Kasumi-1 (cell line): ENCODE measurements at regions not wholly inside any gene's neighbourhood (a gene's known extent, or its start where the extent isn't known, plus 50 kb on each side); places are given as distances from the start of the nearest gene placed in this dataset.

Experiments
- DNase-seq, 2 experiments: peaks; one replicate each; lab custom pipeline; 2025; lab: John Stamatoyannopoulos, UW

DNA sequence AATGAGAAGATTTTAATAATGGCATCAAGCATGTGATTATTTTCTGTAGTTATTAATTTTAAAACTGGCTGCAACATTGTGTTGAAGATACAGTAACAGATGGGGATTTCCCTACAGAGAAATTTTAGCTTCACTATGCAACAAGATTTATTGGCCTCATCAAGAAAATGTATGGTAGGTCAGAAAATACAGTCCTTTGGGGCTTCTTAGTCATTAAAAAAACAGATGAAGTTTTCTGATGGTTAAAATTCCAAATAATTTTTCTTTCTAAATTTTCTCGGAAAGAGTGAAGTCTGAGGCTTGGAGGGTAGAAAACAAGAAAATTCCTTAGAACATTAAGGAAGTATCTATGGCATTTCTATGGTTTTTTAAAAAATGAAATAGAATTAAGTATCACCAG, 1790.8 kb upstream of the PCDH20 start:
- no peak for DNase-seq

DNA sequence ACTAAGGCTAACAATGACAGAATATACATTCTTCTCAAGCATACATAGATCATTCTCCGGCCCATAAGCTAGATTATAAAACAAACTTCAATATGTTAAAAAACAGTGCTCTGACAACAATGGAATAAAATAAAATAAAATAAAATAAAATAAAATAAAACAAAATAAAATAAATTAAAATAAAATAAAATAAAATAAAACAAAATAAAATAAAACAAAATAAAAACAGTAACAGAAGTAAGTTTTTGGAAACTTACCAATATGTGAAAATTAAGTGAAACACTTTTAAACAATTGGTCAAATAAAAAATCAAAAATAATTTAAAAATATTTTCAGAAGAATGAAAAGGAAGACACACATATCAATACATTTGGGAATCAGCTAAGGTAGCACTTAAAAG, 1785.8 kb upstream of the PCDH20 start:
- no peak for DNase-seq

DNA sequence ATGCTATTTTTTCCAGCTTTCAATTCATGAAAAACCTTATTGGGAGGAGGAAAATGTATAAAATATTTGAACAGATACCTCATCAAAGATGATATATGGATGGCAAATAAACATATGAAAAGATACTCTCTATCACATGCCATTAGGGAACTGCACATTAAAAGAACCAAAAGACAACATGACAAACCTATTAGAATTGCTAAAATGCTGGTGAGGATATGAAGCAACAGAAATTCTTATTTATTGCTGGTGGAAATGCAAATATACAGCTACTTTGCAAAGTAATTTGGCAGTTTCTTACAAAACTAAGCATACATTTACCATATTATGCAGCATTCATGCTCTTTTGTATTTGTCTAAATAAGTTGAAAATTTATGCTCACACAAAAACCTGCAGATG, 1783.9 kb upstream of the PCDH20 start:
- DNase-seq: no peak

DNA sequence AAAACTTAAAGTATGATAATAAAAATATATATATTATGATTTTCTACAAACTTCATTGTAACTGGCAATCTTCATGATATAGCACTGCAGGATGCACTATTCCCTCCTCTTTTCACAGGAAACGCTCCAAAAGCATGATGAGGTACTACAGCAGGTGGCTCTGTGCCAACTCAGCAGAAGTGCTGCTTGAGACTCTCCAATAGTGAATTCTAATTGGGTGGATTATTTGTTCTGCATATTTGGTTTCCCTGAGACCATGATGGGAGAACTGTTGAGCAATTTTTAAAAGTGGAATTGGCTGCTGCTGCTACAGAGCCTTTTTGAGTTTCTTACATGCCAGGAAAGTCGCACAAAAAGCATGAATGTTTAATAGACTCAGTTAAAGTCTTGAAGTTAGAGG, 1782.4 kb upstream of the PCDH20 start:
- DNase-seq: no peak

DNA sequence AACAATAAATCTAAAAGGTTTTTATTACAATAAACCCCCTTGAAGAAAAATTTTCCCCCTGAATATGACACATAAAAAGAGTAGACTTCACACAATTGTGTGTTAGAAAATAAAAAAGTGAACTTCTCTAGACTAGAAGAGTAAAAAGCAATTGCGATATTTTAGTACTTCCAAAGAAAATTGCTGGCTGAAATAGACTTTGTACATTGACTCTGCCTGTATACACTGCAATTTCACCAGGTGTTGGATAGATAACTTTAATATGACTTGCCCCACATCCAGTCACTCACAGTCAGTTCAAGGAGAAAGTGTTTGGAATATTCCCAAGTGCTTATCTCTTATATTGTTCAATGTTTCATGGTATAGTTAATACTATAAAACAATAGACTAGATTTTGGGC, 1780.1 kb upstream of the PCDH20 start:
- DNase-seq: no peak

DNA sequence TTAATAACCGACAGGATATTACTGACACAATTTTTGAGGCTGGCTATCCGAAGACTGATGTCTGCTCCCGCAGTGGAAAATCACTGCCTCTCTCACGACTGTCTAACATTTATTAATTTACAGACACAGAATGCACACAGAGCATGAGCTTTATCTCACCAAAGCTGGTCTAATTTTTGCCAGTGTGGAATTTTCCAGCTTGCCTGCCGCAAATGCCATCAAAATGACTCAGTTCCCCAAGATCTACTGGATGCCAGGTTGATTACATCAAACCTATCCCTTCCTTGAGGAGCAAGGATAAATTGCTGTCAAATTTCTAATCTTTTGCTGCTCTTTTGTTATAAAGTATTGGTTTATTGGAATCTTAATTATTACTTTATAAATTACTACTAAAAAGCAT, 1775.1 kb upstream of the PCDH20 start:
- no peak for DNase-seq

DNA sequence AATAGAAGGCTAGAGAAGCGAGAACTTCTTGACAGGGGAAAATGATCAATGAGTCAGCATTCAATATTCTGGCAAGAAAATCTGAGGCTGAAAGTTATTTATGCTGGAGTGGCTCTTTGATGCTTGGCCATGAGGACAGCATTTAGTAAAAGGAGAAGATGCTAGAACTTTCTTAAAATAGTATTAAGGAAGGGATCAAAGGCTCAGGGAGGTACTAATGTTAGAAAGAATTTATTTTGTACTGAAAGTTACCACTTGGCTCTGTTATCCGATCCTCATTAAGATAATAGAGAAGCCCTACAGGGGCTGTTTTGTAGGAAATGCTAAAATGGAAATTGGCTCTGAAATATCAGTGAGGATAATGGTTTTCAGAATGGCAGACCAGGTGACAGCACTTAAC, 1774.6 kb upstream of the PCDH20 start:
- no peak for DNase-seq

DNA sequence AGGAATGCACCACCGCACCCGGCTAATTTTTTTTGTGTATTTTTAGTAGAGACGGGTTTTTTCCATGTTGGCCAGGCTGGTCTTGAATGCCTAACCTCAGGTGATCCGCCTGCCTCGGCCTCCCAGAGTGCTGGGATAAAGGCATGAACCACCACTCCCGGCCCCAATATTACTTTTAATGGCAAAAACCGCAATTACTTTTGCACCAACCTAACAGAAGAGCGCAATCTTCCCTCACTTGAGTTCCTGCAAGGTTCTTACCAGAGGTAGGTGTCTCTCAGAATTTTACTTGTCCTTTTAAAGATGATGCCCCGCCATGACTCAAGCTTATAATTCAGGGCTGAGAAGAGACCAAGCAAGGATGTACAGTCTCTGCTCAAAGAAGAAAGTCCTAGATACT, 1774.1 kb upstream of the PCDH20 start:
- DNase-seq: no peak

DNA sequence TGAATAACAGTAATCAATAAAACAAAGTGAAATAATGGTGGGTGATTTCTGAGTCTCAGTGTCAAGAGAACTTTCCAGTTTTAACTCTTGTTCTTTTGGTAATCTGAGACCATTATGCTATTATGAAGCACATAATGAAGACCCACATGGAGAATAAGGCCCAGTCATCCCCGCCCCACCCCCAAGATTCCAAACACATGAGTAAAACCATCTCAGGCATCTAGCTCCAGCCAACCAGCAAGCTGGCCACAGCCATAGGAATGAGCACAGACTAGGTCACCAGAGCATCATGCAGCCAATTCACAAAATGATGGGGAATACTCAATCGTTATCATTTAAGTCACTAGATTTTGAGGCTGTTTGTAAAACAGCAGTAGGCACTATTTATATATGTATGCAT, 1769.0 kb upstream of the PCDH20 start:
- DNase-seq: no peak

DNA sequence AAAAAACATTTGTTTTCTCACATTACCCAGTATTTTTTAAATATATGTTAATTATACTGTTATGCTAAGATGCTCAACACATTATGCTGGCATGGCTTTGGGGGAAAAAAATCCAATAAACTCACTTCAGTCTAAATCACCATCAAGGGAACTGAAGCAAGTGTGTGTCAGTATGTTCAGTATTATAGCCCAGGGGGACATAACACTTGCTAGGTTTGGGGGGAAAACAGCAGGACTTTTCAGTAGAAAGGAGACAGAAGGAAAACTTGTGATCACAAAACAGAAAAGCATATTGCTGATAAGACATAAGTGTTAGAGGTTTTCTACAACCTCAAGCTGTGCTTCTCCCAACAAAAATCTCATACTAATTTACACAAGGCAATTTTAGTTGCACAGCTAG, 1759.9 kb upstream of the PCDH20 start:
- DNase-seq: no peak

DNA sequence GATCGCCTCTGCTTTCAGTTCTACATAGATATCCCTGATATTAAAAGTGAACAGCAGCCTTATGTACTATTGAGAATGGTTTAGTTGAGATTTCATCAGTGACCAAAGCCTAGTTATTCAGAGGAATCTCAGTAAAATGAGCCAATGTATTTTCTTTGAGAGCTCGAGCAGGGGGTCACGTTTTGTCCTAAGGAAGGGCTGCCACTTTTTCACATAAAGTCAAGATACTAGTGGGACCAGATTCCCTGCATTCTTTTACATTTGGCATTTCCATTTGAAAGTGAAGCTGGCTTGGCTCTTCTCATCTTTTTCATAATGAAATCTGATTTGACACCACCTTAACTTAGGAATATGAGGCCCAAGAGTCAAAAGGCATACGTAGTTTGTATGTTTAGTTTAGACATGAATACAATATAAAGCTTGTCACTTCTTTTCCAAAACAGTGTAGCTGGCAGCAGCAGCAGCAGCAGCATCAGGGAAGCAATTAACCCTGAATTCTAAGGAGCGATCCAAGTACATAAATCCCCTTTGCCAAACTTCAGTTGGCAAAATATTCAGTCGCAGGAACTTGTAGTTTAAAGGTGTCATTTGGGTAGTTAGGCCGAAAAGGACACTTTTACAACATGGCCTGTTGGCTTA, 1752.2 kb upstream of the PCDH20 start:
- DNase-seq: no peak

DNA sequence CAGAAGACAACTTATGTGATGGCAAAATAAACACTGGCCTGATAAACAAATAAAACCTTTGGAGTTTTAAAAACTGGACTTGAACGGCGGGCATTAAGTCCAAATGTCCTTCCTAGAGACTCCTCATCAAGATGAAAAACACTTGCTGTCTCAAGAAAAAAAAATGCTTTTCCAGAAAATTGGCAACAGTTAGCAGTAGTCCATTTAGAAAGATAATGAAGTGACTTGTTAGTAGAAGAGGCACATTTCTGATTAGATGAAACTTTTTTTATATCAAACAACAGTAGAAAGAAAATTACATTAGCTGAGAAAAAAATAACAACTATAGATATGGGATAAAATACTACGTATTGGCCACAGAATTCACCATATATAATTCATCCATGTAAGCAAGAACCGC, 1750.7 kb upstream of the PCDH20 start:
- DNase-seq: no peak

DNA sequence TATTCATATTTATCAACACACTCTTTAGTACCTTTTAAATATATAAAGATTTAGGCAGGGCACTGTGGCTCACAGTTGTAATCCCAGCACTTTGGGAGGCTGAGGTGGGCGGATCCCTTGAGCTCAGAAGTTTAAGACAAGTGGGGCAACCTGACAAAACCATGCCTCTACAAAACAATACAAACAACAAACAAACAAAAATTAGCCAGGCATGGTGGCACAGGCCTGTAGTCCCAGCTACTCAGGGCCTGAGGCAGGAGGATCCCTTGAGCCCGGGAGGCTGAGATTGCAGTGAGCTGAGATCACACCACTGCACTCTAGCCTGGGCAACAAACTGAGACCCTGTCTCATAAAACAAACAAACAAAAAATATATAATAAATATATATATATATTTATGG, 1748.3 kb upstream of the PCDH20 start:
- no peak for DNase-seq

DNA sequence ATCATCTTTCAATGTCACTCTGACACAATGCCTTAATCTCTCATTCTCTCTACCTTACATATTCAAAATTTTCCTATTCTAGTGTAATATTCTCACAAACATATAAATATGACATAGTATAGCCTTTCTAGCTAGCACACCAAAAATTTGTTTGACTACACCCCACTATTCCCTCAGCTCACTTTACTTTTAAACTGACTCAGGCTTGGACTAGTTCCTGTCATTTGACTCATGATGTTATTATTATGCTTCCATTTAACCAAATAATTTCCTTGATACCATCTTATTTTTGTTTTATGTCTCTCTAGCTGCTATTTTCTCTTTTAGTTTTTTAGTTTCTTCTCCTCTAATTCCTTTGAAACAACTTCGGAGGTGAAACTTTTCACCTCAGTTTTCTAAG, 1745.6 kb upstream of the PCDH20 start:
- no peak for DNase-seq

DNA sequence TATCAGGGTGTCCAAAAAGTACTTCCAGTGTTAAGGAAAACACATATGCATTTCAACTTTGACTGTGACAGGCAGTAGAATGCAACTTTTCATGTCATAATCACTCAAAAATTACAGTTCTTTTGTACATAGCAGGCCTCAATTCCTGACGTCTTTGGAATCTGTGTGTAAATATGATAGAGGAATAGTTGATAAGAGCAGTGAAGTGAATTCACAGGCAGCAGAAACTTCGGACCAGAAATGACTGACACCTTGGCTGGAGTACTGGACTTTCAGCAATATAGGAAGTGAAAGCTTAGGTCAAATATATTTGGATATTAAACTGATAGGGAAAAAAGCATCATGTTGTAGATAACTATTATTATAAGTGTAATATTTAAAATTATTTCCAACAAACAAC, 1741.2 kb upstream of the PCDH20 start:
- DNase-seq: no peak

DNA sequence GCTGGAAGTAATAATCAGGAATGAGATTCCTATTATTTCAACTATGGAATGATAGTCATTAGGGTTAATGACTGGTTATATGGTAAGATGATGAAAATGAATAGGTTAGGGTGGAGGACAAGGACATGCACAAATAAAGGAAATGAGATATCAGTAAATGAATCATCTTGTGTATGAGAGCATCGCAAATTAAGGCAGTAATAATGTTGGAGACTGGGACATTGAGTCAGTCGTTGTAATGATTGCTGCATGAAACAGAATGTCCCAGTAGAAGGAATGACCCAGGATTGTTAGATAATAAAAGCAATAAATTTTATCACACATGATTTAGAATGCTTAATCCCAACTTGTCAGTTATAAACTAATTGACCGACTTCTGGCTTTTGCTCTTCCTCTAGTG, 1733.7 kb upstream of the PCDH20 start:
- DNase-seq: no peak

DNA sequence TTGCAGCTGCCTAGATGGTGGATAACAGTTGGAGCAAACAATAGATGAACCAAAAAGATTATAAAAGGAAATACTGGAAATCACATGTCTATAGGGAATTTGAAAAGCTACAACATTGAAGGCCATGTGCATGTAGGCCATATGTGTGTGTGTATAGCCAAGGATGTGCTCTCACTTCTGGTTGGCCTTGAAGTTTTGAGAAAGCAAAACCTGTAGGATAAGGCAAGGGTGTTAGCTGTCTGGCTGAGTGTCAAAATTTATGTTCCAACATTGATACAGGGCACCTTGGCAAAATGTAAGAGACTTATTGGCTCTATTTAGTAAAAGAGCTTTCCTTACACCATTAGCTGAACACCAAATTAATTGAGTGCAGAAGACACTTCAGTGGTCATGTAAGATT, 1723.6 kb upstream of the PCDH20 start:
- no peak for DNase-seq

DNA sequence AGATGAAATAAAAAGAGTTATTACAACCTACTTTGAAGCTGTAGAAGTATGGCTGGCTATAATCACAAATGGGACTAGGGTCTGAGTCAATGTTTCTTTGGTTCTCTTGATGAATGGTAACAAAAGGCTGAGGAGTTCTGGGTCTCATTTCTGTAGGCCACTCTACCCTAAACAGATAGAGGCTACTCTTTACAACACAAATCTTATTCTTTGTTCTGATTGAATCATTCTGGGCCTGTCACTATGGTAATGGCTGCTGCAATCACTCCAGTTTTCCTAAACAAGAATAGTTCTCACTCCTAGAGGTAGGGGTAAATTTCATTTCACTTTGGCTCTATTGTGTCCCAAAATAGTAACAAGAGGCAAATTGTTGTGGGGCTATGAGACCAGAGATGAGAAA, 1714.3 kb upstream of the PCDH20 start:
- no peak for DNase-seq

DNA sequence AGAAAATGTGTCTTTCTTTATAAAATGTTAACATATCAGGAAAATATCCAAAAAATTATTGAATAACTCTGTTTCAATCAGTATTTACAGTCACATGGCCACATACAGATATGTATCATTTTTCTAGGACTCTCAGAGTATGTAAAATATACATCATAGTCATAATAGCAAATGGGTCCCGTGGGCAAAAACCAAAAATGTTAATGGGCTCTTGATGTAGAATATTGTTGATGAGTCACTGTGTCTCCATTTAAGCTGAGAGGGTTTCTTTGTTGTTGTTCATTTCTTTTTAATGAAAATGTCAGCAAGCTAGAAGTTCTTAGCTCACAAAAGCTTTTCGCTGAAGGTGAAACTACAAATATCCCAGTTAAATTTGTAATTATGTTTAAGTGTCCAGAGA, 1713.1 kb upstream of the PCDH20 start:
- DNase-seq: no peak

DNA sequence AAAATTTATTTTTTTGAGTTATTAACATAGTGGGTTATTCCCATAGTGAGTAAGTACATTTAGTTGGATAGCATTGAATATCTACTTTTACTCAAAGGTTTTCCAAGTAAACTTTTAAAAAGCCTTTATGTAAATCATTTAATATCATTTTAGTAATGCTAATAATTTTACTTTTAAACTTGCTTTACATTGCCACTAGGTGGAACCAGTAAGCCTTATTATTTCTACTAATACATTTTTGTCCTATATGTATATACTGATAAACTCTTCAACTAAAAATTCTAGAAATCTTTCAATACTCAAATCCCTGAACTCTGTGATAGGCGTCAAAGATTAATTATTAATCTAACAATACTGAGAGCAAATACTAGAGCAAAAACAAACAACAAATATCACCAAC, 1709.2 kb upstream of the PCDH20 start:
- peak; percentile 29 to 38 for DNase-seq

DNA sequence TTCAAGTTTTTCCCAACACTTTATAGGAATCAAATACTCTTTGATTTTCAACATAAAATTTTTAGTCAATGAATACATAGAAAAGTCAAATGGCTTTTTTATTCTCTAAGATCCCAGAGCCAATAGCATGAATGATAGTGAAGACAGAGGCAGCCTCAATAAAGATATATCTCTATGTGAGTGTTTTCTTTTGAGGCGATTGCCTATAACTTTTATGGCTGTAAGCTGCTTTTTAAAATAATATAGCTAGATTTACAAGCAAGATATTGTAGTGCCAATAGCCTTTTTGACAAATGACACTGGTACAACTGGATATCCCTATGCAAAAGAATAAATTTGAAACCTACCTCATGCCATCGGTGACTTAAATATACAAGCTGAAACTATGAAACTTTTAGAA, 1705.2 kb upstream of the PCDH20 start:
- DNase-seq: no peak

DNA sequence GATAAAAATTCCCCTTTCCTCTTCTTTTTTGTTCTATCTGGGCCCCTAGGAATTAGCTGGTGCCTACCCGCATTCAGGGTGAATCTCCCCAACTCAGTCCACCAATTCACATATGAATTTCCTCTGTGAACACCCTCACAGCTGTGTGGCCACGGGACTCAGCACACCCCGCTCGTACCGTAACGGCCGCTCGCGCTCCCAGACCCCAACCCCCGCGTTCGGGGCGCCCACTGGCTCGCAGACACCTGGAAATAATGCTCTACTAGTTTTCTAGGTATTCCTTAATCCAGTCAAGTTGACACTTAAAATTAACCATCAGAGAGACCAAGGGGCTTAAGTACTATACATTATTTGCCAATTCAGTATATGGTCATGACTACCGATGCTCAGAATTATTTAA, 1702.1 kb upstream of the PCDH20 start:
- DNase-seq: no peak

DNA sequence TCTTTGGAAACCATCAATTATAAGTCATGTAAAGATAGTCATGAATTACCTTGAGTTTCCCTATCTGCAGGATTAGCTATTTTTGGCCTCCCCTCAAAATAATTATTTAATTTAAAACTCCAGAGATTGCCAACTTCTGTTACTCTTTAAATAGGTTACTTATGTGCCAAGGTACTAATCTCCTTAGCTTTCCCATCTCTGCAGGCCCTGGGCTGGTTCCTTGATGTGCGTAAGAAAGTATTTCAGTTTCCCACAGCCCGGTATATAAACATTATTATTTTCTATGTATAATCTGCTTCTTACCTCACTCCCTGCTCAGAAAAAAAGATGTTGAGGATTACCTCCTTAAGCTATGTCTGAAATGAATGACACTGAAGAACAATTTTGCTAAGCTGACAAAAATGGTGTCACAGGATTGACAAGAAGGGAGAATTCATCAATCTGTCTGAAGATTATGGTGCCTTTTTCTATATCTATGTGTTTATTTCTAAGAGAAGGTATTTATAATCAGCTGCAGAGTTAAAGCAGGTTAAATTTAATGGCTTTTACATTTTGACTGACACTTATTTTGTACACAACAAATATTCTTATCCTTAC, 1697.2 kb upstream of the PCDH20 start:
- no peak for DNase-seq

DNA sequence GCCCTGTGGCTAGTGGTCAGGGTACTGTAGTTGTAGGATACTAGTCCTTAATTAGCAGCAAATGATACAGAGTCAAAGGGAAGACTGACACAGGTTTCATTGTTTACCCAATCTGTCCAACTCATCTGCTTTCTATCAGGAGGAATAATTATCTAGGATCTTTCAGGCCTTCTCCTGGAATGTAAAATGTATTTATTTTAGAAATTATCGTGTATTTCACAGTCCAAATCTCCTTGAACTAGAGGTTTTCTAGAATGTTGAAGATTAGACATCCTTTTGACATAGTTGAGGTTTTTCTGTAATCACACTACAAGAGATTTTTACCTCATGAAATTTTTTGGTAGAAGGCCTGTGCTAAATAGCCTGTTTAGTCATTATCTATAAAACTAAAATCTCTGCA, 1694.8 kb upstream of the PCDH20 start:
- DNase-seq: no peak
